HepG2 (cell line): ENCODE measurements at regions not wholly inside any gene's neighbourhood (a gene's known extent, or its start where the extent isn't known, plus 50 kb on each side); places are given as distances from the start of the nearest gene placed in this dataset.

Source experiments
- FOXA1 ChIP-seq, 2 experiments: fragments of 450-650 bp in 1 of 2; sonication (generic) in 1 of 2; formaldehyde crosslinking in 1 of 2; IDR thresholded peaks; 2 replicates each; pipeline versions ENCODE4 v1.4.0 to v1.6.1; 2016 to 2020; ENCODE audit warnings: missing genetic modification reagents in 1 of 2
- HMG20A ChIP-seq: IDR thresholded peaks from 2 replicates; pipeline ENCODE4 v1.6.1; 2016; ENCODE audit warnings: borderline replicate concordance
- MTA1 ChIP-seq: sonication (generic); formaldehyde crosslinking; IDR thresholded peaks from 2 replicates; pipeline ENCODE4 v1.4.0; 2020; ENCODE audit warnings: missing genetic modification reagents, mild to moderate bottlenecking, borderline replicate concordance
- ZNF468 ChIP-seq: sonication (generic); formaldehyde crosslinking; IDR thresholded peaks from 2 replicates; pipeline ENCODE4 v1.8.0; 2022; ENCODE audit warnings: mild to moderate bottlenecking, moderate library complexity, missing genetic modification reagents
- ZNF883 ChIP-seq: sonication (generic); formaldehyde crosslinking; IDR thresholded peaks from 2 replicates; pipeline ENCODE4 v1.5.1; 2020; ENCODE audit warnings: mild to moderate bottlenecking, missing genetic modification reagents; ENCODE audit errors: not compliant biosample characterization
- TF ChIP-seq, protein P1 (sequence below): sonication (generic); formaldehyde crosslinking; IDR thresholded peaks from 2 replicates; pipeline ENCODE4 v1.4.0; 2020; ENCODE audit warnings: missing genetic modification reagents
- TF ChIP-seq, protein P2 (sequence below): sonication (generic); formaldehyde crosslinking; IDR thresholded peaks from 2 replicates; pipeline ENCODE4 v1.5.1; 2020; ENCODE audit warnings: missing genetic modification reagents, mild to moderate bottlenecking, borderline replicate concordance
- TF ChIP-seq, protein P3 (sequence below): sonication (generic); formaldehyde crosslinking; IDR thresholded peaks from 2 replicates; pipeline ENCODE4 v1.4.0; 2020; ENCODE audit warnings: missing genetic modification reagents

DNA sequence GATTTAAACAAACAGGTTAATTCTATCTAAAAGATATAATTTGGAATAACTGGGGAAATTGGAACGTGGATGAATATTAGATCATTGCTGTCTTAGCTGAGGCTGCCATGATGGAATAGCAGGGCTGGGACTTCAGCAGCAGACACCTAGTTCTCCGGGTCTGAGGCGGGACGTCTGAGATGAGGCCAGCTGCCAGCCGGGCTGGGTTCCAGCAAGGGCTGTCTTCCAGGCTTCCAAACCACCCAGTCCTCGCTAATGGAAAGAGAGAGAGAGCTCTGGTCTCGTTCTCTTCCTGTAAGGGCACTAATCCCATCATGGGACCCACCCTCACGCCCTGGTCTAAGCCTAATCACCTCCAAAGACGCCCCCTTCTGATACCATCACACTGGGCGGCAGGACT lies 85.7 kb downstream of the ADRA2C start (continued):
- TF ChIP-seq, protein P1, sequence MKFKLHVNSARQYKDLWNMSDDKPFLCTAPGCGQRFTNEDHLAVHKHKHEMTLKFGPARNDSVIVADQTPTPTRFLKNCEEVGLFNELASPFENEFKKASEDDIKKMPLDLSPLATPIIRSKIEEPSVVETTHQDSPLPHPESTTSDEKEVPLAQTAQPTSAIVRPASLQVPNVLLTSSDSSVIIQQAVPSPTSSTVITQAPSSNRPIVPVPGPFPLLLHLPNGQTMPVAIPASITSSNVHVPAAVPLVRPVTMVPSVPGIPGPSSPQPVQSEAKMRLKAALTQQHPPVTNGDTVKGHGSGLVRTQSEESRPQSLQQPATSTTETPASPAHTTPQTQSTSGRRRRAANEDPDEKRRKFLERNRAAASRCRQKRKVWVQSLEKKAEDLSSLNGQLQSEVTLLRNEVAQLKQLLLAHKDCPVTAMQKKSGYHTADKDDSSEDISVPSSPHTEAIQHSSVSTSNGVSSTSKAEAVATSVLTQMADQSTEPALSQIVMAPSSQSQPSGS (CRISPR knock-in tag): no peak
- TF ChIP-seq, protein P2, sequence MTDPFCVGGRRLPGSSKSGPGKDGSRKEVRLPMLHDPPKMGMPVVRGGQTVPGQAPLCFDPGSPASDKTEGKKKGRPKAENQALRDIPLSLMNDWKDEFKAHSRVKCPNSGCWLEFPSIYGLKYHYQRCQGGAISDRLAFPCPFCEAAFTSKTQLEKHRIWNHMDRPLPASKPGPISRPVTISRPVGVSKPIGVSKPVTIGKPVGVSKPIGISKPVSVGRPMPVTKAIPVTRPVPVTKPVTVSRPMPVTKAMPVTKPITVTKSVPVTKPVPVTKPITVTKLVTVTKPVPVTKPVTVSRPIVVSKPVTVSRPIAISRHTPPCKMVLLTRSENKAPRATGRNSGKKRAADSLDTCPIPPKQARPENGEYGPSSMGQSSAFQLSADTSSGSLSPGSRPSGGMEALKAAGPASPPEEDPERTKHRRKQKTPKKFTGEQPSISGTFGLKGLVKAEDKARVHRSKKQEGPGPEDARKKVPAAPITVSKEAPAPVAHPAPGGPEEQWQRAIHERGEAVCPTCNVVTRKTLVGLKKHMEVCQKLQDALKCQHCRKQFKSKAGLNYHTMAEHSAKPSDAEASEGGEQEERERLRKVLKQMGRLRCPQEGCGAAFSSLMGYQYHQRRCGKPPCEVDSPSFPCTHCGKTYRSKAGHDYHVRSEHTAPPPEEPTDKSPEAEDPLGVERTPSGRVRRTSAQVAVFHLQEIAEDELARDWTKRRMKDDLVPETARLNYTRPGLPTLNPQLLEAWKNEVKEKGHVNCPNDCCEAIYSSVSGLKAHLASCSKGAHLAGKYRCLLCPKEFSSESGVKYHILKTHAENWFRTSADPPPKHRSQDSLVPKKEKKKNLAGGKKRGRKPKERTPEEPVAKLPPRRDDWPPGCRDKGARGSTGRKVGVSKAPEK: no peak
- TF ChIP-seq FOXA1 (IDR thresholded peaks at IDR 0.05) (no peak), FOXA1 (CRISPR knock-in tag; IDR thresholded peaks at IDR 0.05) (no peak), ZNF883 (CRISPR knock-in tag) (no peak), ZNF468 (CRISPR knock-in tag) (no peak), MTA1 (CRISPR knock-in tag) (no peak), HMG20A (CRISPR knock-in tag) (no peak)
- TF ChIP-seq, protein P3, sequence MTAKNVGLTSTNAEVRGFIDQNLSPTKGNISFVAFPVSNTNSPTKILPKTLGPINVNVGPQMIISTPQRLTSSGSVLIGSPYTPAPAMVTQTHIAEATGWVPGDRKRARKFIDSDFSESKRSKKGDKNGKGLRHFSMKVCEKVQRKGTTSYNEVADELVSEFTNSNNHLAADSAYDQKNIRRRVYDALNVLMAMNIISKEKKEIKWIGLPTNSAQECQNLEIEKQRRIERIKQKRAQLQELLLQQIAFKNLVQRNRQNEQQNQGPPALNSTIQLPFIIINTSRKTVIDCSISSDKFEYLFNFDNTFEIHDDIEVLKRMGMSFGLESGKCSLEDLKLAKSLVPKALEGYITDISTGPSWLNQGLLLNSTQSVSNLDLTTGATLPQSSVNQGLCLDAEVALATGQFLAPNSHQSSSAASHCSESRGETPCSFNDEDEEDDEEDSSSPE (CRISPR knock-in tag): no peak
- TF ChIP-seq, all 625 proteins: peak for 0
